SH-SY5Y (cell line): ENCODE measurements at regions not wholly inside any gene's neighbourhood (a gene's known extent, or its start where the extent isn't known, plus 50 kb on each side); places are given as distances from the start of the nearest gene placed in this dataset.

Experiments used
- GATA2 ChIP-seq: IDR thresholded peaks from 2 replicates; pipeline ENCODE4 v1.6.1; 2011; ENCODE audit warnings: mild to moderate bottlenecking, low read depth, low read length
- GATA3 ChIP-seq: IDR thresholded peaks from 2 replicates; pipeline ENCODE4 v1.6.1; 2011; ENCODE audit warnings: low read depth, mild to moderate bottlenecking, low read length, moderate library complexity

GRCh38 chr18:78612318-78612717, 367.3 kb upstream of the SALL3 start:
- TF ChIP-seq GATA3 (no peak), GATA2 (no peak)
